HepG2 (cell line): ENCODE measurements at regions not wholly inside any gene's neighbourhood (a gene's known extent, or its start where the extent isn't known, plus 50 kb on each side); places are given as distances from the start of the nearest gene placed in this dataset.

Experiments
- FOSL1 ChIP-seq: sonication (generic); formaldehyde crosslinking; IDR thresholded peaks from 2 replicates; pipeline ENCODE4 v1.9.0; 2021; ENCODE audit warnings: missing genetic modification reagents, borderline replicate concordance
- FOXC1 ChIP-seq: sonication (generic); formaldehyde crosslinking; IDR thresholded peaks from 2 replicates; pipeline ENCODE4 v1.8.0; 2022; ENCODE audit warnings: mild to moderate bottlenecking, missing genetic modification reagents, borderline replicate concordance
- GABPB1 ChIP-seq: IDR thresholded peaks from 2 replicates; pipeline ENCODE4 v1.6.1; 2016; ENCODE audit warnings: mild to moderate bottlenecking, missing genetic modification reagents, moderate library complexity, missing compliant biosample characterization
- RARA ChIP-seq: IDR thresholded peaks from 2 replicates; pipeline ENCODE4 v1.6.1; 2016; ENCODE audit warnings: missing genetic modification reagents, missing compliant biosample characterization
- SNRNP70 ChIP-seq: fragments of 200-400 bp; formaldehyde crosslinking; IDR thresholded peaks from 2 replicates; pipeline ENCODE4 v1.6.1; 2017; ENCODE audit warnings: mild to moderate bottlenecking, low read depth, low read length, moderate library complexity
- STAG1 ChIP-seq: sonication (generic); formaldehyde crosslinking; IDR thresholded peaks from 2 replicates; pipeline ENCODE4 v1.4.0; 2020; ENCODE audit warnings: missing genetic modification reagents
- ZBTB1 ChIP-seq: sonication (generic); formaldehyde crosslinking; IDR thresholded peaks from 2 replicates; pipeline ENCODE4 v1.4.0; 2020; ENCODE audit warnings: missing genetic modification reagents, borderline replicate concordance
- TF ChIP-seq, protein P1 (sequence below): sonication (generic); formaldehyde crosslinking; IDR thresholded peaks from 2 replicates; pipeline ENCODE4 v1.5.0; 2020; ENCODE audit warnings: mild to moderate bottlenecking, missing genetic modification reagents, moderate library complexity
- TF ChIP-seq, protein P2 (sequence below): sonication (generic); formaldehyde crosslinking; IDR thresholded peaks from 2 replicates; pipeline ENCODE4 v1.4.0; 2020; ENCODE audit warnings: mild to moderate bottlenecking, missing genetic modification reagents

DNA sequence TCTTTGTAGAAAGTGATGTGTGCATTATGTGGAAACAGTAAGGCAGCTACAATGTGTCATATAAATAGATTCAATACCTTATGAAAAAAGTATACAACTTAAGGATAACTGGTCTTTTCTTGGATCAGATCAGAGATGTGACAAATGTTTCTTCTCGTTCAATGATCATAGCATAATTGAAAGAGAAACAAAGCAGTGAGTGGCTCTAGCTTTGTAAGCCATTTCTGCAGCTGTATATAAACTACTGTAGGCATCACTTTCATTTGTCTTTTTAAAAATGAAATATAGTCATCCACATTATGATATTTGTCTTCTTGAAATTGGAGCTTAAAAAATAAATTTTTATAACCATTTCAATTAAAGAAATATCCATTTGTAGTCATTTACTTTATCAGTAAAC is 63.8 kb upstream of the LMO3 start:
- TF ChIP-seq FOXC1 (CRISPR knock-in tag), result no peak
- TF ChIP-seq STAG1, result no peak
- TF ChIP-seq FOSL1, result no peak
- TF ChIP-seq, protein P1, sequence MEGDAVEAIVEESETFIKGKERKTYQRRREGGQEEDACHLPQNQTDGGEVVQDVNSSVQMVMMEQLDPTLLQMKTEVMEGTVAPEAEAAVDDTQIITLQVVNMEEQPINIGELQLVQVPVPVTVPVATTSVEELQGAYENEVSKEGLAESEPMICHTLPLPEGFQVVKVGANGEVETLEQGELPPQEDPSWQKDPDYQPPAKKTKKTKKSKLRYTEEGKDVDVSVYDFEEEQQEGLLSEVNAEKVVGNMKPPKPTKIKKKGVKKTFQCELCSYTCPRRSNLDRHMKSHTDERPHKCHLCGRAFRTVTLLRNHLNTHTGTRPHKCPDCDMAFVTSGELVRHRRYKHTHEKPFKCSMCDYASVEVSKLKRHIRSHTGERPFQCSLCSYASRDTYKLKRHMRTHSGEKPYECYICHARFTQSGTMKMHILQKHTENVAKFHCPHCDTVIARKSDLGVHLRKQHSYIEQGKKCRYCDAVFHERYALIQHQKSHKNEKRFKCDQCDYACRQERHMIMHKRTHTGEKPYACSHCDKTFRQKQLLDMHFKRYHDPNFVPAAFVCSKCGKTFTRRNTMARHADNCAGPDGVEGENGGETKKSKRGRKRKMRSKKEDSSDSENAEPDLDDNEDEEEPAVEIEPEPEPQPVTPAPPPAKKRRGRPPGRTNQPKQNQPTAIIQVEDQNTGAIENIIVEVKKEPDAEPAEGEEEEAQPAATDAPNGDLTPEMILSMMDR, result no peak
- TF ChIP-seq RARA (CRISPR knock-in tag), result no peak
- TF ChIP-seq GABPB1 (CRISPR knock-in tag), result no peak
- TF ChIP-seq SNRNP70, result no peak
- TF ChIP-seq, protein P2, sequence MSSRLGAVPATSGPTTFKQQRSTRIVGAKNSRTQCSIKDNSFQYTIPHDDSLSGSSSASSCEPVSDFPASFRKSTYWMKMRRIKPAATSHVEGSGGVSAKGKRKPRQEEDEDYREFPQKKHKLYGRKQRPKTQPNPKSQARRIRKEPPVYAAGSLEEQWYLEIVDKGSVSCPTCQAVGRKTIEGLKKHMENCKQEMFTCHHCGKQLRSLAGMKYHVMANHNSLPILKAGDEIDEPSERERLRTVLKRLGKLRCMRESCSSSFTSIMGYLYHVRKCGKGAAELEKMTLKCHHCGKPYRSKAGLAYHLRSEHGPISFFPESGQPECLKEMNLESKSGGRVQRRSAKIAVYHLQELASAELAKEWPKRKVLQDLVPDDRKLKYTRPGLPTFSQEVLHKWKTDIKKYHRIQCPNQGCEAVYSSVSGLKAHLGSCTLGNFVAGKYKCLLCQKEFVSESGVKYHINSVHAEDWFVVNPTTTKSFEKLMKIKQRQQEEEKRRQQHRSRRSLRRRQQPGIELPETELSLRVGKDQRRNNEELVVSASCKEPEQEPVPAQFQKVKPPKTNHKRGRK (CRISPR knock-in tag), result no peak
- TF ChIP-seq ZBTB1 (CRISPR knock-in tag), result no peak
